ENCODE measurements at regions not wholly inside any gene's neighbourhood (a gene's known extent, or its start where the extent isn't known, plus 50 kb on each side); places are given as distances from the start of the nearest gene placed in this dataset.

- TF ChIP-seq POLR2A (IDR thresholded peaks at IDR 0.05) (no peak), POLR2AphosphoS5 (IDR thresholded peaks at IDR 0.05; ENCODE audit: insufficient read depth in 1 of 2, low read depth in 1 of 2) (no peak), CTCF (IDR thresholded peaks at IDR 0.05) (no peak)
Observed at GRCh38 chr17:71496552-71496951, 624.3 kb upstream of the SOX9 start.

Measured in vagina (tissue), 2 donors.